ENCODE measurements at regions not wholly inside any gene's neighbourhood (a gene's known extent, or its start where the extent isn't known, plus 50 kb on each side); places are given as distances from the start of the nearest gene placed in this dataset.

- no peak for TF ChIP-seq CTCF (IDR thresholded peaks at IDR 0.05)
- no peak for TF ChIP-seq EZH2 (IDR thresholded peaks at IDR 0.05; ENCODE audit: borderline replicate concordance, insufficient read depth, low read depth, low read length, poor library complexity, severe bottlenecking)
Observed at GRCh38 chr10:64374346-64374745, 853.1 kb downstream of the REEP3 start.

Measured in B cell (primary cell).